ENCODE measurements at regions not wholly inside any gene's neighbourhood (a gene's known extent, or its start where the extent isn't known, plus 50 kb on each side); places are given as distances from the start of the nearest gene placed in this dataset.

GRCh38 chr13:64338671-64339070, 2891.5 kb downstream of the PCDH9 start:
- in situ Hi-C loops (cut with HindIII; ENCODE audit: low sequenced_read_pairs): no loop called here
- no peak for DNase-seq (ENCODE audit: low read depth)
- H3K4me3 ChIP-seq (ENCODE audit: low read depth, low read length): no peak overlapping the region
- TF ChIP-seq, protein P1, sequence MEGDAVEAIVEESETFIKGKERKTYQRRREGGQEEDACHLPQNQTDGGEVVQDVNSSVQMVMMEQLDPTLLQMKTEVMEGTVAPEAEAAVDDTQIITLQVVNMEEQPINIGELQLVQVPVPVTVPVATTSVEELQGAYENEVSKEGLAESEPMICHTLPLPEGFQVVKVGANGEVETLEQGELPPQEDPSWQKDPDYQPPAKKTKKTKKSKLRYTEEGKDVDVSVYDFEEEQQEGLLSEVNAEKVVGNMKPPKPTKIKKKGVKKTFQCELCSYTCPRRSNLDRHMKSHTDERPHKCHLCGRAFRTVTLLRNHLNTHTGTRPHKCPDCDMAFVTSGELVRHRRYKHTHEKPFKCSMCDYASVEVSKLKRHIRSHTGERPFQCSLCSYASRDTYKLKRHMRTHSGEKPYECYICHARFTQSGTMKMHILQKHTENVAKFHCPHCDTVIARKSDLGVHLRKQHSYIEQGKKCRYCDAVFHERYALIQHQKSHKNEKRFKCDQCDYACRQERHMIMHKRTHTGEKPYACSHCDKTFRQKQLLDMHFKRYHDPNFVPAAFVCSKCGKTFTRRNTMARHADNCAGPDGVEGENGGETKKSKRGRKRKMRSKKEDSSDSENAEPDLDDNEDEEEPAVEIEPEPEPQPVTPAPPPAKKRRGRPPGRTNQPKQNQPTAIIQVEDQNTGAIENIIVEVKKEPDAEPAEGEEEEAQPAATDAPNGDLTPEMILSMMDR (IDR thresholded peaks at IDR 0.05; ENCODE audit: low read depth, low read length, missing control alignments): no peak

GRCh38 chr13:64333888-64334287, 2896.2 kb downstream of the PCDH9 start:
- no peak overlapping the region for H3K4me3 ChIP-seq (ENCODE audit: low read depth, low read length)
- TF ChIP-seq, protein P1 (IDR thresholded peaks at IDR 0.05; ENCODE audit: low read depth, low read length, missing control alignments): no peak
- no peak for DNase-seq (ENCODE audit: low read depth)
- in situ Hi-C loops (cut with HindIII; ENCODE audit: low sequenced_read_pairs): no loop called here

GRCh38 chr13:64332048-64332447, 2898.1 kb downstream of the PCDH9 start:
- in situ Hi-C loops (cut with HindIII; ENCODE audit: low sequenced_read_pairs): no loop called here
- TF ChIP-seq, protein P1 (IDR thresholded peaks at IDR 0.05; ENCODE audit: low read depth, low read length, missing control alignments): no peak
- DNase-seq (ENCODE audit: low read depth): no peak
- no peak overlapping the region for H3K4me3 ChIP-seq (ENCODE audit: low read depth, low read length)

DNA sequence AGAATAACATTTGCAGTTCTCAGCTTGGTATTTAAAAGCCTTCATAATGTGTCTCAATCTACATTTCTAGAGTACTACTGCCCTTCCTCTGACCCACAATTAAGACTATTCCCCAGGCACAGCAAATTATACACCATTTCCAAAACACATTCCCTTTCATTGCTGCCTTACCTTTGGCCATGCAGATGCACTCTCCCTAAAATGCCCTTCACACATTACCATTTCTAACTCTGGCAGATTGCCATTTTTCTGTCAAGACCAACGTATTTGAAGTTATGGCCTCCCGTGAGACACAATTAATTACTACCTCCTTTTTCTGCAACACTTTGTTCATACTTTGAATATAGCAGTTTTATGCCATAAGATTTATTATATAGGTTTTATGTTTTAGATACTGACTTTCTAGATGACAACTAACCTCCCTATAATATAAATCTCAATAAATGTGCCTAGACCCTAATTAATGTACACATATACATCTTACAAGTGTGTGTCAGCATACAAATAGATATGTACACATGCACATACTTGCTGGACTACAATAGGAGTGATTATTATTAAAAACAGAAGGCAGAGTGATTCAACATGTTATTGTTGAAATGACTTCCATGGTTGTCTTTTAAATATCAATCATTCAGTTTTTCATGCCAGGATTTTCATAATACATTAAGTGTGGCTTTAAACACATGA, 2902.5 kb downstream of the PCDH9 start:
- in situ Hi-C loops (cut with HindIII; ENCODE audit: low sequenced_read_pairs): no loop called here
- H3K4me3 ChIP-seq (ENCODE audit: low read depth, low read length): no peak overlapping the region
- no peak for DNase-seq (ENCODE audit: low read depth)
- TF ChIP-seq, protein P1 (IDR thresholded peaks at IDR 0.05; ENCODE audit: low read depth, low read length, missing control alignments): no peak

GRCh38 chr13:64314331-64314730, 2898.7 kb upstream of the PCDH20 start:
- DNase-seq (ENCODE audit: low read depth): peak; percentile 11

GRCh38 chr13:64311948-64312347, 2896.3 kb upstream of the PCDH20 start:
- DNase-seq (ENCODE audit: low read depth): no peak
- in situ Hi-C loops (cut with HindIII; ENCODE audit: low sequenced_read_pairs): no loop called here
- H3K4me3 ChIP-seq (ENCODE audit: low read depth, low read length): no peak overlapping the region
- TF ChIP-seq, protein P1 (IDR thresholded peaks at IDR 0.05; ENCODE audit: low read depth, low read length, missing control alignments): no peak

More at GRCh38 chr13:64314331-64314730, 2898.7 kb upstream of the PCDH20 start:
- in situ Hi-C loops (cut with HindIII; ENCODE audit: low sequenced_read_pairs): no loop called here
- TF ChIP-seq, protein P1 (IDR thresholded peaks at IDR 0.05; ENCODE audit: low read depth, low read length, missing control alignments): no peak
- H3K4me3 ChIP-seq (ENCODE audit: low read depth, low read length): no peak overlapping the region
